Heart left ventricle (tissue), 13 donors: ENCODE measurements at regions not wholly inside any gene's neighbourhood (a gene's known extent, or its start where the extent isn't known, plus 50 kb on each side); places are given as distances from the start of the nearest gene placed in this dataset.

ENCODE experiments used
- POLR2A ChIP-seq, 2 donors: fragments of 450-650 bp; IDR thresholded peaks; one replicate each; pipeline ENCODE4 v1.6.1; 2017; ENCODE audit warnings: antibody characterized with exemption in 2 of 2, mild to moderate bottlenecking in 2 of 2, moderate library complexity in 2 of 2
- TF ChIP-seq, protein P1 (sequence below), 12 donors: fragments of 200-600 bp; sonication (generic) in 4 of 12; IDR thresholded peaks; one replicate each; pipeline versions ENCODE4 v1.5.0 to v1.8.0; 2018 to 2022; ENCODE audit warnings: antibody characterized with exemption in 12 of 12, mild to moderate bottlenecking in 5 of 12
- donor health status: ischemic (EF 13 %, LVEDD 7.1; RV severe dilation, severe dysfunction).
- donor health status: DM: no; HTN: yes; CAD: no.
- donor health status: DM: no; HTN: no; CAD: no.
- donor health status: ischemic (EF 25% LVEDD 6.9; RV normal size, moderate dysfunction).
- donor health status: ischemic (EF 25% LVEDD 5.7; RV mildly dilated, moderate dysfunction).
- donor health status: ischemic (EF 35%, LVEDD 5.7; RV mildly dilated, moderate dysfunction).
- donor health status: nonischemic (EF 11% LVEDD 7.7; RV severe dilation, severe dysfunction).
- donor health status: DM: yes; HTN: yes; CAD: no.
- donor health status: PGD.
- donor health status: ischemic (EF 29% LVEDD 5.4; RV normal size, mild dysfunction).
- donor health status: nonischemic (EF 23%, LVEDD 6.1; RV moderate dilation, normal function).

GRCh38 chr9:82431121-82431520 lies 442.5 kb downstream of the SPATA31D1 start:
- TF ChIP-seq, protein P1, sequence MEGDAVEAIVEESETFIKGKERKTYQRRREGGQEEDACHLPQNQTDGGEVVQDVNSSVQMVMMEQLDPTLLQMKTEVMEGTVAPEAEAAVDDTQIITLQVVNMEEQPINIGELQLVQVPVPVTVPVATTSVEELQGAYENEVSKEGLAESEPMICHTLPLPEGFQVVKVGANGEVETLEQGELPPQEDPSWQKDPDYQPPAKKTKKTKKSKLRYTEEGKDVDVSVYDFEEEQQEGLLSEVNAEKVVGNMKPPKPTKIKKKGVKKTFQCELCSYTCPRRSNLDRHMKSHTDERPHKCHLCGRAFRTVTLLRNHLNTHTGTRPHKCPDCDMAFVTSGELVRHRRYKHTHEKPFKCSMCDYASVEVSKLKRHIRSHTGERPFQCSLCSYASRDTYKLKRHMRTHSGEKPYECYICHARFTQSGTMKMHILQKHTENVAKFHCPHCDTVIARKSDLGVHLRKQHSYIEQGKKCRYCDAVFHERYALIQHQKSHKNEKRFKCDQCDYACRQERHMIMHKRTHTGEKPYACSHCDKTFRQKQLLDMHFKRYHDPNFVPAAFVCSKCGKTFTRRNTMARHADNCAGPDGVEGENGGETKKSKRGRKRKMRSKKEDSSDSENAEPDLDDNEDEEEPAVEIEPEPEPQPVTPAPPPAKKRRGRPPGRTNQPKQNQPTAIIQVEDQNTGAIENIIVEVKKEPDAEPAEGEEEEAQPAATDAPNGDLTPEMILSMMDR (IDR thresholded peaks at IDR 0.05) = no peak
- no peak for TF ChIP-seq POLR2A (IDR thresholded peaks at IDR 0.05)
